Astrocyte (in vitro differentiated cells and primary cell): ENCODE measurements at regions not wholly inside any gene's neighbourhood (a gene's known extent, or its start where the extent isn't known, plus 50 kb on each side); places are given as distances from the start of the nearest gene placed in this dataset.

Source experiments
- EZH2 ChIP-seq: IDR thresholded peaks from 2 replicates; pipeline ENCODE4 v1.6.1; 2012; ENCODE audit warnings: mild to moderate bottlenecking, low read length, inconsistent platforms; ENCODE audit not compliant: insufficient read depth
- TF ChIP-seq, protein P1 (sequence below): IDR thresholded peaks from 2 replicates; pipeline ENCODE4 v1.5.1; 2011; ENCODE audit warnings: low read depth, mild to moderate bottlenecking, inconsistent platforms, low read length, moderate library complexity; ENCODE audit not compliant: insufficient read depth

DNA sequence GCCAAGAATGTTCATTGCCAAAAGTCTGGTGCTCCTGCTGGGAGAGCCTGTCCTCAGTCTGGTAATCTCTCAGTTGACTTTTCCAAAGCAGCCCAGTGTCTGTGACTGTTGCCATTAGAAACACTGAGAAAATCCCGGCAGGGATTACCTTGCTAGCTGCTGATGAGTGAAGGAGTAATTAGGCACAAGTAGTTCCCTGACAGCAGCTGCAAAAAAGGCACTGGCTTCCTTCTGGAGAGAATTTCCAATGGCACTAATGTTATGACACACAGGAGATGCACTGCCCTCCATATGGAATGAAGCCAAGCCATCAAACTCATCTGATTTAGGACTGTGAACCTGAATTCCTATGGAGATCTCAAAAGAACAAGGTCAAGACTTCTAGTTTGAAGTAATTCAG, 1321.2 kb upstream of the SEL1L start:
- no peak for TF ChIP-seq EZH2
- TF ChIP-seq, protein P1, sequence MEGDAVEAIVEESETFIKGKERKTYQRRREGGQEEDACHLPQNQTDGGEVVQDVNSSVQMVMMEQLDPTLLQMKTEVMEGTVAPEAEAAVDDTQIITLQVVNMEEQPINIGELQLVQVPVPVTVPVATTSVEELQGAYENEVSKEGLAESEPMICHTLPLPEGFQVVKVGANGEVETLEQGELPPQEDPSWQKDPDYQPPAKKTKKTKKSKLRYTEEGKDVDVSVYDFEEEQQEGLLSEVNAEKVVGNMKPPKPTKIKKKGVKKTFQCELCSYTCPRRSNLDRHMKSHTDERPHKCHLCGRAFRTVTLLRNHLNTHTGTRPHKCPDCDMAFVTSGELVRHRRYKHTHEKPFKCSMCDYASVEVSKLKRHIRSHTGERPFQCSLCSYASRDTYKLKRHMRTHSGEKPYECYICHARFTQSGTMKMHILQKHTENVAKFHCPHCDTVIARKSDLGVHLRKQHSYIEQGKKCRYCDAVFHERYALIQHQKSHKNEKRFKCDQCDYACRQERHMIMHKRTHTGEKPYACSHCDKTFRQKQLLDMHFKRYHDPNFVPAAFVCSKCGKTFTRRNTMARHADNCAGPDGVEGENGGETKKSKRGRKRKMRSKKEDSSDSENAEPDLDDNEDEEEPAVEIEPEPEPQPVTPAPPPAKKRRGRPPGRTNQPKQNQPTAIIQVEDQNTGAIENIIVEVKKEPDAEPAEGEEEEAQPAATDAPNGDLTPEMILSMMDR, result no peak
